ENCODE measurements at regions not wholly inside any gene's neighbourhood (a gene's known extent, or its start where the extent isn't known, plus 50 kb on each side); places are given as distances from the start of the nearest gene placed in this dataset.

- TF ChIP-seq POLR2A (IDR thresholded peaks at IDR 0.05) (no peak), CTCF (IDR thresholded peaks at IDR 0.05) (no peak)
Measured at GRCh38 chr16:87210894-87211293, 106.3 kb downstream of the C16orf95 start.
